ENCODE measurements at regions not wholly inside any gene's neighbourhood (a gene's known extent, or its start where the extent isn't known, plus 50 kb on each side); places are given as distances from the start of the nearest gene placed in this dataset.

GRCh38 chr6:24995270-24995669 lies 59.5 kb upstream of the RIPOR2 start:
- Histone ChIP-seq H3K23me2 (ENCODE audit: low read depth, low read length) (no peaks in the 10 kb centered on the region), H3K4ac (replicated peaks; ENCODE audit: insufficient read length, low read depth, low read length) (no peak overlapping the region), H3K23ac (ENCODE audit: insufficient read length) (no peak overlapping the region), H2BK20ac (ENCODE audit: low read length) (no peak overlapping the region; the same call in 1 of the 2 replicates), H3K27me3 (replicated peaks in 1 of 4; ENCODE audit: control insufficient read depth in 3 of 4, extremely low read depth in 1 of 4, insufficient read depth in 3 of 4, low read length in 3 of 4) (no peaks in the 10 kb centered on the region), H2AFZ (ENCODE audit: low read length) (no peak overlapping the region), H4K5ac (ENCODE audit: insufficient read length, low read depth, low read length) (no peak overlapping the region), H3K56ac (replicated peaks; ENCODE audit: insufficient read length, low read depth, low read length) (no peak overlapping the region), H4K20me1 (replicated peaks in 1 of 2; ENCODE audit: control insufficient read depth in 1 of 2, insufficient read depth in 2 of 2, low read length in 2 of 2) (no peaks in the 10 kb centered on the region), H3K4me1 (replicated peaks in 1 of 4; ENCODE audit: control insufficient read depth in 3 of 4, insufficient read depth in 4 of 4, low read length in 3 of 4) (peaks cover 7 to 21% (median 13%) of the 10 kb centered on the region in 4 experiments; a peak in 5 of 7 replicates), H4K8ac (ENCODE audit: extremely low read depth, insufficient read depth, low read length) (no peak overlapping the region), H3K4me3 (ENCODE audit: extremely low read depth in 1 of 4, insufficient read depth in 2 of 4, low read depth in 3 of 4, low read length in 4 of 4) (no peak overlapping the region), H2BK120ac (replicated peaks; ENCODE audit: low read depth, low read length) (no peak overlapping the region), H3K14ac (ENCODE audit: insufficient read length) (no peak overlapping the region), H3K4me2 (ENCODE audit: insufficient read depth in 1 of 2, low read depth in 2 of 2, low read length in 2 of 2) (no peak overlapping the region), H3K36me3 (ENCODE audit: control insufficient read depth in 2 of 4, insufficient read depth in 4 of 4, low read length in 3 of 4) (peaks cover 0 to 6% (median 0%) of the 10 kb centered on the region in 4 experiments; a peak in 2 of 8 replicates), H3K27ac (ENCODE audit: low read depth, low read length) (no peak overlapping the region), H2BK5ac (ENCODE audit: low read depth, low read length) (no peak overlapping the region; the same call in 1 of the 2 replicates), H3K79me2 (ENCODE audit: control insufficient read depth in 1 of 2, insufficient read depth in 2 of 2, low read length in 2 of 2) (no peaks in the 10 kb centered on the region), H3K9me3 (ENCODE audit: insufficient read depth in 2 of 2, low read depth in 1 of 2, low read length in 1 of 2) (peaks cover 0 to 6% of the 10 kb centered on the region in 2 experiments; a peak in 2 of 4 replicates), H2BK12ac (ENCODE audit: low read depth, low read length) (no peak overlapping the region), H3K79me1 (ENCODE audit: low read depth, low read length) (no peaks in the 10 kb centered on the region), H2BK15ac (ENCODE audit: low read length) (peak overlapping the region; percentile 31; the same call in 1 of the 2 replicates), H2AK5ac (ENCODE audit: low read depth, low read length) (no peak overlapping the region), H3K18ac (ENCODE audit: extremely low read depth, low read length) (peak overlapping the region; percentile 7; the same call in 1 of the 2 replicates), H4K91ac (replicated peaks; ENCODE audit: insufficient read length, low read length) (peak overlapping the region; percentile 50), H3K9ac (replicated peaks in 1 of 4; ENCODE audit: extremely low read depth in 1 of 4, low read depth in 3 of 4, low read length in 3 of 4) (no peak overlapping the region)
- 89% methylated on average over 4 of the region's 4 CpGs; no CpG with 5 or more reads in 1 of the 2 experiments for WGBS, 2 experiments (ENCODE audit: extremely low coverage in 1 of 2, insufficient coverage in 1 of 2, insufficient read length in 1 of 2, insufficient replicate concordance in 2 of 2, low coverage in 1 of 2, low lambda C conversion rate in 2 of 2, missing lambda C conversion rate in 1 of 2)
- ChIA-PET POLR2A (ENCODE audit: partially characterized antibody) (interaction anchor here (1.5 kb wide), 1 partner anchor 14 kb away, joined by 6 read pairs; no protein-coding TSS in a partner anchor), CTCF (ENCODE audit: partially characterized antibody) (interaction anchor here (0.9 to 5.8 kb wide), 10 partner anchors 15 to 139 kb away, joined by 3 to 101 read pairs (median 6); partner anchors contain the start of gene RIPOR2)
- FAIRE-seq (no peak), DNase-seq (ENCODE audit: low read depth in 1 of 2, low spot score in 2 of 2) (no peak)
- TF ChIP-seq ATF3 (IDR thresholded peaks at IDR 0.05; ENCODE audit: insufficient read depth, low read depth, low read length): no peak
- TF ChIP-seq TBP (IDR thresholded peaks at IDR 0.05; ENCODE audit: low read depth, low read length): no peak
- TF ChIP-seq KDM4A (IDR thresholded peaks at IDR 0.05; ENCODE audit: low read depth, low read length, severe bottlenecking): no peak
- no peak for TF ChIP-seq HDAC2 (IDR thresholded peaks at IDR 0.05; ENCODE audit: borderline replicate concordance in 1 of 2, low read depth in 2 of 2, low read length in 2 of 2)
- TF ChIP-seq POLR2A (IDR thresholded peaks at IDR 0.05; ENCODE audit: control extremely low read depth in 1 of 2, low read depth in 2 of 2, low read length in 2 of 2): no peak
- TF ChIP-seq RFX5 (IDR thresholded peaks at IDR 0.05; ENCODE audit: borderline replicate concordance, low read depth, low read length): no peak
- TF ChIP-seq POLR2AphosphoS5 (IDR thresholded peaks at IDR 0.05; ENCODE audit: low read depth, low read length): no peak
- no peak for TF ChIP-seq GABPA (IDR thresholded peaks at IDR 0.05; ENCODE audit: borderline replicate concordance, insufficient read depth, low read length)
- no peak for TF ChIP-seq SUZ12 (IDR thresholded peaks at IDR 0.05; ENCODE audit: low read length)
- TF ChIP-seq EP300 (IDR thresholded peaks at IDR 0.05; ENCODE audit: borderline replicate concordance in 1 of 2, low read depth in 2 of 2, low read length in 2 of 2): no peak
- TF ChIP-seq CBX5 (IDR thresholded peaks at IDR 0.05; ENCODE audit: low read depth, low read length): no peak
- no peak for TF ChIP-seq SIRT6 (IDR thresholded peaks at IDR 0.05; ENCODE audit: low read length)
- no peak for TF ChIP-seq CHD1 (IDR thresholded peaks at IDR 0.05; ENCODE audit: low read depth, low read length)

Measured in H1 (cell line).